H1 (cell line): ENCODE measurements at regions not wholly inside any gene's neighbourhood (a gene's known extent, or its start where the extent isn't known, plus 50 kb on each side); places are given as distances from the start of the nearest gene placed in this dataset.

Experiments
- CEBPB ChIP-seq: IDR thresholded peaks from 2 replicates; pipeline ENCODE4 v1.6.1; 2012; ENCODE audit warnings: low read depth, low read length
- CTCF ChIP-seq, 3 experiments: IDR thresholded peaks; 1 replicate in 2 of 3; 2 replicates in 1 of 3; pipeline versions ENCODE4 v1.5.1 to v1.6.1; 2011; ENCODE audit warnings: low read length in 3 of 3, mild to moderate bottlenecking in 3 of 3, inconsistent platforms in 2 of 3, low read depth in 1 of 3, moderate library complexity in 1 of 3; ENCODE audit not compliant: insufficient read depth in 1 of 3; ENCODE audit errors: control extremely low read depth in 1 of 3
- POLR2A ChIP-seq, 2 experiments: IDR thresholded peaks; 1 replicate in 1 of 2; 2 replicates in 1 of 2; pipeline ENCODE4 v1.6.1; 2011; ENCODE audit warnings: low read depth in 2 of 2, low read length in 2 of 2, mild to moderate bottlenecking in 2 of 2; ENCODE audit errors: control extremely low read depth in 1 of 2
- RNF2 ChIP-seq: fragments of 200-900, 300-1000 bp; sonication (generic); IDR thresholded peaks from 2 replicates; pipeline ENCODE4 v1.7.1; 2016; ENCODE audit warnings: borderline replicate concordance, low read depth, mild to moderate bottlenecking, antibody characterized with exemption, low read length; ENCODE audit not compliant: poor library complexity, severe bottlenecking; ENCODE audit errors: missing control alignments
- SAP30 ChIP-seq: fragments of 300-600 bp; sonication (generic); IDR thresholded peaks from 2 replicates; pipeline ENCODE4 v1.7.1; 2012; ENCODE audit warnings: low read length, moderate library complexity, mild to moderate bottlenecking, inconsistent platforms; ENCODE audit not compliant: insufficient read depth, insufficient replicate concordance
- SUZ12 ChIP-seq: fragments of 200-600 bp; sonication (generic); IDR thresholded peaks from 2 replicates; pipeline ENCODE4 v1.6.1; 2012; ENCODE audit warnings: mild to moderate bottlenecking, inconsistent platforms, low read length, moderate library complexity, mixed read lengths
- USF2 ChIP-seq: IDR thresholded peaks from 2 replicates; pipeline ENCODE4 v1.6.1; 2011; ENCODE audit warnings: low read length, improper control_type of control experiment
- YY1 ChIP-seq: IDR thresholded peaks from 2 replicates; pipeline ENCODE4 v1.6.1; 2011; ENCODE audit warnings: low read depth, mild to moderate bottlenecking, low read length

- TF ChIP-seq RNF2: no peak
- TF ChIP-seq SUZ12: no peak
- no peak for TF ChIP-seq CEBPB
- no peak for TF ChIP-seq SAP30
- TF ChIP-seq CTCF (IDR thresholded peaks at IDR 0.05; ENCODE audit: control extremely low read depth in 1 of 3, insufficient read depth in 1 of 3, low read depth in 1 of 3, low read length in 3 of 3): no peak
- no peak for TF ChIP-seq YY1
- no peak for TF ChIP-seq USF2
- no peak for TF ChIP-seq POLR2A (IDR thresholded peaks at IDR 0.05; ENCODE audit: control extremely low read depth in 1 of 2, low read depth in 2 of 2, low read length in 2 of 2)
These were observed 736.6 kb upstream of the ZEB2 start for GRCh38 chr2:145256551-145256950.
